Neural crest cell (in vitro differentiated cells): ENCODE measurements at regions not wholly inside any gene's neighbourhood (a gene's known extent, or its start where the extent isn't known, plus 50 kb on each side); places are given as distances from the start of the nearest gene placed in this dataset.

Experiments used
- DNase-seq: peaks from one replicate; pipeline ENCODE4 v3.0.0; 2021; ENCODE audit warnings: low read depth, mixed read lengths, low spot score
- H3K27ac Mint-ChIP-seq: one replicate; pipeline ENCODE4 v1.8.0; 2021; ENCODE audit warnings: mild to moderate bottlenecking, mixed read lengths; ENCODE audit not compliant: unreplicated experiment
- H3K27me3 Mint-ChIP-seq: 2 replicates; pipeline ENCODE4 v1.8.0; 2021; ENCODE audit warnings: low read depth, mild to moderate bottlenecking, mixed read lengths
- H3K36me3 Mint-ChIP-seq: 2 replicates; pipeline ENCODE4 v1.8.0; 2021; ENCODE audit warnings: low read depth, mild to moderate bottlenecking, mixed read lengths
- H3K4me1 Mint-ChIP-seq: 2 replicates; pipeline ENCODE4 v1.8.0; 2021; ENCODE audit warnings: mixed read lengths
- H3K4me3 Mint-ChIP-seq: one replicate; pipeline ENCODE4 v1.8.0; 2021; ENCODE audit warnings: mild to moderate bottlenecking, mixed read lengths
- H3K9me3 Mint-ChIP-seq: 2 replicates; pipeline ENCODE4 v1.8.0; 2021; ENCODE audit warnings: mixed read lengths
- CTCF ChIP-seq: fragments of 200-600 bp; sonication (generic); conservative IDR thresholded peaks from 2 replicates; pipeline ENCODE4 v1.5.0; 2021; ENCODE audit warnings: antibody characterized with exemption, mild to moderate bottlenecking

- Mint-ChIP-seq H3K36me3 (no peaks in the 10 kb centered on the region), H3K9me3 (peaks cover 6% of the 10 kb centered on the region), H3K27me3 (no peaks in the 10 kb centered on the region), H3K4me3 (no peak overlapping the region), H3K27ac (no peak overlapping the region), H3K4me1 (no peaks in the 10 kb centered on the region)
- no peak for TF ChIP-seq CTCF
- no peak for DNase-seq
Measured at GRCh38 chr18:38456253-38456652, 890.7 kb upstream of the CELF4 start.

- Mint-ChIP-seq H3K9me3 (peaks cover 6% of the 10 kb centered on the region), H3K4me3 (no peak overlapping the region), H3K27me3 (no peaks in the 10 kb centered on the region), H3K36me3 (no peaks in the 10 kb centered on the region), H3K27ac (no peak overlapping the region), H3K4me1 (no peaks in the 10 kb centered on the region)
- TF ChIP-seq CTCF: no peak
- no peak for DNase-seq
Measured at GRCh38 chr18:38454764-38455469, 889.3 kb upstream of the CELF4 start.

- no peaks in the 10 kb centered on the region for H3K27me3 Mint-ChIP-seq
- no peak overlapping the region for H3K27ac Mint-ChIP-seq
- H3K36me3 Mint-ChIP-seq: no peaks in the 10 kb centered on the region
- peaks cover 6% of the 10 kb centered on the region for H3K9me3 Mint-ChIP-seq
- H3K4me1 Mint-ChIP-seq: no peaks in the 10 kb centered on the region
- DNase-seq: no peak
- H3K4me3 Mint-ChIP-seq: no peak overlapping the region
- no peak for TF ChIP-seq CTCF
Measured at GRCh38 chr18:38453880-38454279, 888.3 kb upstream of the CELF4 start.

- Mint-ChIP-seq H3K4me1 (no peaks in the 10 kb centered on the region), H3K9me3 (no peaks in the 10 kb centered on the region), H3K27ac (no peak overlapping the region), H3K36me3 (no peaks in the 10 kb centered on the region), H3K27me3 (no peaks in the 10 kb centered on the region), H3K4me3 (no peak overlapping the region)
- no peak for DNase-seq
- TF ChIP-seq CTCF: no peak
Measured at GRCh38 chr18:38450876-38451275, 885.3 kb upstream of the CELF4 start.

- no peaks in the 10 kb centered on the region for H3K9me3 Mint-ChIP-seq
- no peak for TF ChIP-seq CTCF
- DNase-seq: no peak
- H3K27ac Mint-ChIP-seq: no peak overlapping the region
- H3K36me3 Mint-ChIP-seq: no peaks in the 10 kb centered on the region
- no peak overlapping the region for H3K4me3 Mint-ChIP-seq
- no peaks in the 10 kb centered on the region for H3K4me1 Mint-ChIP-seq
- H3K27me3 Mint-ChIP-seq: no peaks in the 10 kb centered on the region
Measured at GRCh38 chr18:38445804-38446145, 880.2 kb upstream of the CELF4 start.
